Liver (tissue), 8 donors: ENCODE measurements at regions not wholly inside any gene's neighbourhood (a gene's known extent, or its start where the extent isn't known, plus 50 kb on each side); places are given as distances from the start of the nearest gene placed in this dataset.

Experiments
- DNase-seq: peaks from one replicate; pipeline ENCODE4 v3.0.0-alpha.2; 2017; ENCODE audit warnings: low spot score
- H3K27ac ChIP-seq, 2 donors: one replicate each; pipeline ENCODE4 v1.7.0; 2013; ENCODE audit warnings: inconsistent platforms in 2 of 2, low read length in 2 of 2, control low read depth in 1 of 2, low read depth in 1 of 2, mild to moderate bottlenecking in 1 of 2
- H3K27me3 ChIP-seq, 4 donors: one replicate each; pipeline versions ENCODE4 v1.6.1 to v1.7.0; 2013; ENCODE audit warnings: low read length in 3 of 4, inconsistent platforms in 1 of 4, mild to moderate bottlenecking in 1 of 4, moderate library complexity in 1 of 4; ENCODE audit not compliant: control insufficient read depth in 4 of 4, insufficient read depth in 4 of 4
- H3K36me3 ChIP-seq, 4 donors: one replicate each; pipeline versions ENCODE4 v1.6.1 to v1.7.0; 2013; ENCODE audit warnings: low read length in 3 of 4, mild to moderate bottlenecking in 3 of 4, low read depth in 1 of 4, moderate library complexity in 1 of 4; ENCODE audit not compliant: control insufficient read depth in 4 of 4, insufficient read depth in 3 of 4
- H3K4me1 ChIP-seq, 4 donors: one replicate each; pipeline versions ENCODE4 v1.6.1 to v1.7.0; 2013; ENCODE audit warnings: low read length in 3 of 4, mild to moderate bottlenecking in 3 of 4, moderate library complexity in 1 of 4; ENCODE audit not compliant: control insufficient read depth in 4 of 4, insufficient read depth in 4 of 4
- H3K4me3 ChIP-seq, 3 donors: one replicate each; pipeline versions ENCODE4 v1.6.1 to v1.7.0; 2013; ENCODE audit warnings: low read length in 3 of 3, control low read depth in 1 of 3, low read depth in 1 of 3, mild to moderate bottlenecking in 1 of 3
- H3K9ac ChIP-seq, 2 donors: one replicate each; pipeline ENCODE4 v1.7.0; 2013; ENCODE audit warnings: low read length in 2 of 2, mild to moderate bottlenecking in 2 of 2, moderate library complexity in 2 of 2, control low read depth in 1 of 2, low read depth in 1 of 2
- H3K9me3 ChIP-seq, 4 donors: one replicate each; pipeline versions ENCODE4 v1.6.1 to v1.7.0; 2013; ENCODE audit warnings: low read length in 3 of 4; ENCODE audit not compliant: control insufficient read depth in 4 of 4
- ATF3 ChIP-seq: IDR thresholded peaks from 2 replicates; pipeline ENCODE4 v1.6.1; 2016; ENCODE audit warnings: antibody characterized with exemption
- CTCF ChIP-seq: fragments of 150-350 bp; IDR thresholded peaks from 2 replicates; pipeline ENCODE4 v1.5.1; 2017; ENCODE audit warnings: improper control_type of control experiment, low read depth, low read length; ENCODE audit not compliant: missing input control
- EGR1 ChIP-seq, 2 donors: IDR thresholded peaks; 2 replicates each; pipeline ENCODE4 v1.6.1; 2016 to 2018; ENCODE audit warnings: antibody characterized with exemption in 2 of 2, low read depth in 2 of 2
- FOXA2 ChIP-seq: IDR thresholded peaks from 2 replicates; pipeline ENCODE4 v1.6.1; 2016; ENCODE audit warnings: antibody characterized with exemption
- GABPA ChIP-seq, 2 donors: IDR thresholded peaks in 1 of 2; conservative IDR thresholded peaks in 1 of 2; 2 replicates each; pipeline ENCODE4 v1.6.1; 2016; ENCODE audit warnings: antibody characterized with exemption in 2 of 2, mild to moderate bottlenecking in 1 of 2, moderate library complexity in 1 of 2
- HNF4A ChIP-seq, 2 donors: conservative IDR thresholded peaks; 2 replicates each; pipeline ENCODE4 v1.6.1; 2016; ENCODE audit warnings: antibody characterized with exemption in 2 of 2, mild to moderate bottlenecking in 2 of 2
- HNF4G ChIP-seq: IDR thresholded peaks from 2 replicates; pipeline ENCODE4 v1.6.1; 2016; ENCODE audit warnings: antibody characterized with exemption
- JUND ChIP-seq, 2 donors: IDR thresholded peaks; 2 replicates each; pipeline ENCODE4 v1.6.1; 2016; ENCODE audit warnings: antibody characterized with exemption in 2 of 2
- MAX ChIP-seq: IDR thresholded peaks from 2 replicates; pipeline ENCODE4 v1.6.1; 2016; ENCODE audit warnings: antibody characterized with exemption
- NR2F2 ChIP-seq: IDR thresholded peaks from 2 replicates; pipeline ENCODE4 v1.6.1; 2016; ENCODE audit warnings: antibody characterized with exemption
- RAD21 ChIP-seq, 2 donors: IDR thresholded peaks; 2 replicates each; pipeline ENCODE4 v1.6.1; 2016; ENCODE audit warnings: antibody characterized with exemption in 2 of 2, mild to moderate bottlenecking in 2 of 2
- REST ChIP-seq: IDR thresholded peaks from 2 replicates; pipeline ENCODE4 v1.6.1; 2016; ENCODE audit warnings: antibody characterized with exemption, mild to moderate bottlenecking
- RXRA ChIP-seq, 2 donors: IDR thresholded peaks; 2 replicates each; pipeline ENCODE4 v1.6.1; 2017 to 2018; ENCODE audit warnings: antibody characterized with exemption in 2 of 2, mild to moderate bottlenecking in 1 of 2
- SP1 ChIP-seq: IDR thresholded peaks from 2 replicates; pipeline ENCODE4 v1.6.1; 2018; ENCODE audit warnings: antibody characterized with exemption, mild to moderate bottlenecking
- TAF1 ChIP-seq: conservative IDR thresholded peaks from 2 replicates; pipeline ENCODE4 v1.6.1; 2016; ENCODE audit warnings: antibody characterized with exemption, mild to moderate bottlenecking
- YY1 ChIP-seq: IDR thresholded peaks from 2 replicates; pipeline ENCODE4 v1.6.1; 2016; ENCODE audit warnings: antibody characterized with exemption, mild to moderate bottlenecking
- ZBTB33 ChIP-seq: IDR thresholded peaks from 2 replicates; pipeline ENCODE4 v1.6.1; 2016; ENCODE audit warnings: antibody characterized with exemption
- WGBS: extraction: QIAGEN DNeasy Blood & Tissue Kit; methylation state at CpG from one replicate; pipeline ENCODE4 v1.1.7; 2013; 5-methylcytosine and 5-hydroxymethylcytosine counted together
- donor health status: healthy.
- donor health status: healthy.
- donor health status: healthy.
- donor health status: healthy.
- donor health status: healthy.

GRCh38 chr13:73732350-73732749 is 401.9 kb downstream of the KLF12 start:
- no peaks in the 10 kb centered on the region for H3K27me3 ChIP-seq
- H3K4me1 ChIP-seq = peaks cover 0 to 2% (median 0%) of the 10 kb centered on the region in 4 donors
- H3K9me3 ChIP-seq = no peaks in the 10 kb centered on the region
- H3K9ac ChIP-seq = no peak overlapping the region
- H3K4me3 ChIP-seq = no peak overlapping the region
- no peak overlapping the region for H3K27ac ChIP-seq
- no peaks in the 10 kb centered on the region for H3K36me3 ChIP-seq
- TF ChIP-seq ATF3 (no peak), HNF4A (conservative IDR thresholded peaks at IDR 0.05) (no peak), HNF4G (no peak), FOXA2 (no peak), MAX (no peak), GABPA (IDR thresholded peaks at IDR 0.05 in 1 of 2, conservative IDR thresholded peaks at IDR 0.05 in 1 of 2) (no peak), JUND (IDR thresholded peaks at IDR 0.05) (no peak), REST (no peak), EGR1 (IDR thresholded peaks at IDR 0.05; ENCODE audit: low read depth in 2 of 2) (no peak), YY1 (no peak), CTCF (no peak), TAF1 (no peak), NR2F2 (no peak)
- no peak for DNase-seq
- 79% methylated on average over 2 of the region's 2 CpGs for WGBS

GRCh38 chr13:73731564-73731963 is 402.6 kb downstream of the KLF12 start:
- Histone ChIP-seq H3K27me3 (no peaks in the 10 kb centered on the region), H3K4me1 (peaks cover 0 to 2% (median 0%) of the 10 kb centered on the region in 4 donors), H3K27ac (no peak overlapping the region), H3K9me3 (no peaks in the 10 kb centered on the region), H3K36me3 (no peaks in the 10 kb centered on the region), H3K9ac (no peak overlapping the region), H3K4me3 (no peak overlapping the region)
- no peak for DNase-seq
- TF ChIP-seq ATF3 = no peak
- no peak for TF ChIP-seq NR2F2
- no peak for TF ChIP-seq RAD21 (IDR thresholded peaks at IDR 0.05)
- TF ChIP-seq HNF4A (conservative IDR thresholded peaks at IDR 0.05) = no peak
- TF ChIP-seq YY1 = no peak
- no peak for TF ChIP-seq GABPA (IDR thresholded peaks at IDR 0.05 in 1 of 2, conservative IDR thresholded peaks at IDR 0.05 in 1 of 2)
- TF ChIP-seq REST = no peak
- TF ChIP-seq SP1 = no peak
- TF ChIP-seq ZBTB33 = no peak
- TF ChIP-seq RXRA (IDR thresholded peaks at IDR 0.05) = no peak
- TF ChIP-seq FOXA2 = no peak
- TF ChIP-seq JUND (IDR thresholded peaks at IDR 0.05) = no peak
